CD4-positive, alpha-beta T cell treated with Interleukin-6 at 100 ng/mL for 8 hours (primary cell): ENCODE measurements at regions not wholly inside any gene's neighbourhood (a gene's known extent, or its start where the extent isn't known, plus 50 kb on each side); places are given as distances from the start of the nearest gene placed in this dataset.

Experiments used
- DNase-seq: peaks from one replicate; pipeline ENCODE4 v3.0.0-alpha.2; 2020; ENCODE audit warnings: mixed read lengths, low spot score

- no peak for DNase-seq
Observed at GRCh38 chr10:130230036-130230435, 93.8 kb downstream of the GLRX3 start.

GRCh38 chr10:130230611-130231010 is 94.4 kb downstream of the GLRX3 start:
- DNase-seq = no peak

- no peak for DNase-seq
Observed at GRCh38 chr10:130231251-130231741, 95.1 kb downstream of the GLRX3 start.

- no peak for DNase-seq
Observed at GRCh38 chr10:130232166-130233034, 96.2 kb downstream of the GLRX3 start.

- DNase-seq = no peak
Observed at GRCh38 chr10:130233035-130233360, 96.8 kb downstream of the GLRX3 start.

GRCh38 chr10:130233426-130233825 is 97.2 kb downstream of the GLRX3 start:
- DNase-seq = no peak

GRCh38 chr10:130234171-130234965 is 98.2 kb downstream of the GLRX3 start:
- no peak for DNase-seq

GRCh38 chr10:130236711-130237110 is 100.5 kb downstream of the GLRX3 start:
- no peak for DNase-seq

- DNase-seq = no peak
Observed at GRCh38 chr10:130240409-130240808, 104.2 kb downstream of the GLRX3 start.

GRCh38 chr10:130242513-130242912 is 106.3 kb downstream of the GLRX3 start:
- DNase-seq = no peak

- no peak for DNase-seq
Observed at GRCh38 chr10:130243015-130243414, 106.8 kb downstream of the GLRX3 start.

GRCh38 chr10:130244031-130244927 is 108.1 kb downstream of the GLRX3 start:
- no peak for DNase-seq

- DNase-seq = no peak
Observed at GRCh38 chr10:130244928-130245495, 108.8 kb downstream of the GLRX3 start.

- no peak for DNase-seq
Observed at GRCh38 chr10:130246113-130246512, 109.9 kb downstream of the GLRX3 start.

- DNase-seq = no peak
Observed at GRCh38 chr10:130250127-130250526, 113.9 kb downstream of the GLRX3 start.

GRCh38 chr10:130251766-130252165 is 115.6 kb downstream of the GLRX3 start:
- no peak for DNase-seq

GRCh38 chr10:130254243-130254642 is 118.1 kb downstream of the GLRX3 start:
- DNase-seq = no peak

- DNase-seq = no peak
Observed at GRCh38 chr10:130254662-130255061, 118.5 kb downstream of the GLRX3 start.

GRCh38 chr10:130255777-130256176 is 119.6 kb downstream of the GLRX3 start:
- no peak for DNase-seq

GRCh38 chr10:130257897-130258296 is 121.7 kb downstream of the GLRX3 start:
- no peak for DNase-seq

GRCh38 chr10:130259380-130259779 is 123.2 kb downstream of the GLRX3 start:
- no peak for DNase-seq

GRCh38 chr10:130261306-130261705 is 125.1 kb downstream of the GLRX3 start:
- no peak for DNase-seq
